ENCODE measurements at regions not wholly inside any gene's neighbourhood (a gene's known extent, or its start where the extent isn't known, plus 50 kb on each side); places are given as distances from the start of the nearest gene placed in this dataset.
"Not testable (repeated sequence)": the region's sequence is repeated elsewhere in the genome, so short reads cannot be mapped to it uniquely, and the experiment has no call there.

DNA sequence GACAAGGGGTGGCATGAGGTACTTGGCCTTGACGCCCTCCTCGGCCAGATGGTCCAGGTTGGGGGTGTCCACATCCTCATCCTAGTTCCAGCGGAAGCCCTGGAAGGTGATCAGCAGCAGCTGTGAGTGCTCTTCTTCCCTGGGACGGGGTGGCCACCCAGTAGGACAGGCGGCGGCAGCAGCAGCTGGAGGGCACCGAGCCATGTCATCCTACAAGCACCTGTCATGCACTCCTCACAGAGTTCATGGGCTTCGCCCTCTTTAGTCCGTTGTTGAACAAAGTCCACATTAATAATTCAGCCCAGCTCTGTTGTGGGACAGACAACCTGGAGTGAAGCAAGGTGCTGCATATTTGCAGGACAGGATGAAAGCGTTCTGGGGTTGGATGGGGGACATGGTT, 153.4 kb upstream of the CCZ1B start:
- not testable (repeated sequence) for TF ChIP-seq EP300 (conservative IDR thresholded peaks at IDR 0.05; ENCODE audit: poor library complexity, severe bottlenecking); RAD21 (conservative IDR thresholded peaks at IDR 0.05); MXI1 (conservative IDR thresholded peaks at IDR 0.05; ENCODE audit: poor library complexity, severe bottlenecking); TAF1 (IDR thresholded peaks at IDR 0.05; ENCODE audit: low read depth); POLR2AphosphoS5 (IDR thresholded peaks at IDR 0.05)
- TF ChIP-seq, protein P1, sequence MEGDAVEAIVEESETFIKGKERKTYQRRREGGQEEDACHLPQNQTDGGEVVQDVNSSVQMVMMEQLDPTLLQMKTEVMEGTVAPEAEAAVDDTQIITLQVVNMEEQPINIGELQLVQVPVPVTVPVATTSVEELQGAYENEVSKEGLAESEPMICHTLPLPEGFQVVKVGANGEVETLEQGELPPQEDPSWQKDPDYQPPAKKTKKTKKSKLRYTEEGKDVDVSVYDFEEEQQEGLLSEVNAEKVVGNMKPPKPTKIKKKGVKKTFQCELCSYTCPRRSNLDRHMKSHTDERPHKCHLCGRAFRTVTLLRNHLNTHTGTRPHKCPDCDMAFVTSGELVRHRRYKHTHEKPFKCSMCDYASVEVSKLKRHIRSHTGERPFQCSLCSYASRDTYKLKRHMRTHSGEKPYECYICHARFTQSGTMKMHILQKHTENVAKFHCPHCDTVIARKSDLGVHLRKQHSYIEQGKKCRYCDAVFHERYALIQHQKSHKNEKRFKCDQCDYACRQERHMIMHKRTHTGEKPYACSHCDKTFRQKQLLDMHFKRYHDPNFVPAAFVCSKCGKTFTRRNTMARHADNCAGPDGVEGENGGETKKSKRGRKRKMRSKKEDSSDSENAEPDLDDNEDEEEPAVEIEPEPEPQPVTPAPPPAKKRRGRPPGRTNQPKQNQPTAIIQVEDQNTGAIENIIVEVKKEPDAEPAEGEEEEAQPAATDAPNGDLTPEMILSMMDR (IDR thresholded peaks at IDR 0.05; ENCODE audit: poor library complexity, severe bottlenecking), result not testable (repeated sequence)
- TF ChIP-seq, protein P2, sequence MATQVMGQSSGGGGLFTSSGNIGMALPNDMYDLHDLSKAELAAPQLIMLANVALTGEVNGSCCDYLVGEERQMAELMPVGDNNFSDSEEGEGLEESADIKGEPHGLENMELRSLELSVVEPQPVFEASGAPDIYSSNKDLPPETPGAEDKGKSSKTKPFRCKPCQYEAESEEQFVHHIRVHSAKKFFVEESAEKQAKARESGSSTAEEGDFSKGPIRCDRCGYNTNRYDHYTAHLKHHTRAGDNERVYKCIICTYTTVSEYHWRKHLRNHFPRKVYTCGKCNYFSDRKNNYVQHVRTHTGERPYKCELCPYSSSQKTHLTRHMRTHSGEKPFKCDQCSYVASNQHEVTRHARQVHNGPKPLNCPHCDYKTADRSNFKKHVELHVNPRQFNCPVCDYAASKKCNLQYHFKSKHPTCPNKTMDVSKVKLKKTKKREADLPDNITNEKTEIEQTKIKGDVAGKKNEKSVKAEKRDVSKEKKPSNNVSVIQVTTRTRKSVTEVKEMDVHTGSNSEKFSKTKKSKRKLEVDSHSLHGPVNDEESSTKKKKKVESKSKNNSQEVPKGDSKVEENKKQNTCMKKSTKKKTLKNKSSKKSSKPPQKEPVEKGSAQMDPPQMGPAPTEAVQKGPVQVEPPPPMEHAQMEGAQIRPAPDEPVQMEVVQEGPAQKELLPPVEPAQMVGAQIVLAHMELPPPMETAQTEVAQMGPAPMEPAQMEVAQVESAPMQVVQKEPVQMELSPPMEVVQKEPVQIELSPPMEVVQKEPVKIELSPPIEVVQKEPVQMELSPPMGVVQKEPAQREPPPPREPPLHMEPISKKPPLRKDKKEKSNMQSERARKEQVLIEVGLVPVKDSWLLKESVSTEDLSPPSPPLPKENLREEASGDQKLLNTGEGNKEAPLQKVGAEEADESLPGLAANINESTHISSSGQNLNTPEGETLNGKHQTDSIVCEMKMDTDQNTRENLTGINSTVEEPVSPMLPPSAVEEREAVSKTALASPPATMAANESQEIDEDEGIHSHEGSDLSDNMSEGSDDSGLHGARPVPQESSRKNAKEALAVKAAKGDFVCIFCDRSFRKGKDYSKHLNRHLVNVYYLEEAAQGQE (IDR thresholded peaks at IDR 0.05; ENCODE audit: borderline replicate concordance), result not testable (repeated sequence)
